ENCODE measurements at regions not wholly inside any gene's neighbourhood (a gene's known extent, or its start where the extent isn't known, plus 50 kb on each side); places are given as distances from the start of the nearest gene placed in this dataset.

GRCh38 chr16:5472552-5472951 lies 375.0 kb upstream of the EEF2KMT start:
- H3K4me3 ChIP-seq (ENCODE audit: low read depth, low read length), result no peak overlapping the region
- no peak for TF ChIP-seq CTCF (conservative IDR thresholded peaks at IDR 0.05; ENCODE audit: low read depth, low read length)
- no peak for DNase-seq (ENCODE audit: low read depth)

- no peak for TF ChIP-seq CTCF (conservative IDR thresholded peaks at IDR 0.05; ENCODE audit: low read depth, low read length)
- no peak overlapping the region for H3K4me3 ChIP-seq (ENCODE audit: low read depth, low read length)
- no peak for DNase-seq (ENCODE audit: low read depth)
Observed at GRCh38 chr16:5468488-5468887, 370.9 kb upstream of the EEF2KMT start.

GRCh38 chr16:5467552-5467951 lies 370.0 kb upstream of the EEF2KMT start:
- no peak for DNase-seq (ENCODE audit: low read depth)
- no peak for TF ChIP-seq CTCF (conservative IDR thresholded peaks at IDR 0.05; ENCODE audit: low read depth, low read length)
- H3K4me3 ChIP-seq (ENCODE audit: low read depth, low read length), result no peak overlapping the region

GRCh38 chr16:5466551-5466950 lies 369.0 kb upstream of the EEF2KMT start:
- no peak for DNase-seq (ENCODE audit: low read depth)
- no peak for TF ChIP-seq CTCF (conservative IDR thresholded peaks at IDR 0.05; ENCODE audit: low read depth, low read length)

GRCh38 chr16:5465714-5466113 lies 368.1 kb upstream of the EEF2KMT start:
- no peak overlapping the region for H3K4me3 ChIP-seq (ENCODE audit: low read depth, low read length)
- DNase-seq (ENCODE audit: low read depth), result no peak
- no peak for TF ChIP-seq CTCF (conservative IDR thresholded peaks at IDR 0.05; ENCODE audit: low read depth, low read length)

More at GRCh38 chr16:5466551-5466950, 369.0 kb upstream of the EEF2KMT start:
- H3K4me3 ChIP-seq (ENCODE audit: low read depth, low read length), result no peak overlapping the region

GRCh38 chr16:5463820-5464219 lies 366.2 kb upstream of the EEF2KMT start:
- no peak for TF ChIP-seq CTCF (conservative IDR thresholded peaks at IDR 0.05; ENCODE audit: low read depth, low read length)
- H3K4me3 ChIP-seq (ENCODE audit: low read depth, low read length), result no peak overlapping the region
- no peak for DNase-seq (ENCODE audit: low read depth)

GRCh38 chr16:5461574-5461973 lies 364.0 kb upstream of the EEF2KMT start:
- no peak for DNase-seq (ENCODE audit: low read depth)
- H3K4me3 ChIP-seq (ENCODE audit: low read depth, low read length), result no peak overlapping the region
- no peak for TF ChIP-seq CTCF (conservative IDR thresholded peaks at IDR 0.05; ENCODE audit: low read depth, low read length)
